ENCODE measurements at regions not wholly inside any gene's neighbourhood (a gene's known extent, or its start where the extent isn't known, plus 50 kb on each side); places are given as distances from the start of the nearest gene placed in this dataset.

DNA sequence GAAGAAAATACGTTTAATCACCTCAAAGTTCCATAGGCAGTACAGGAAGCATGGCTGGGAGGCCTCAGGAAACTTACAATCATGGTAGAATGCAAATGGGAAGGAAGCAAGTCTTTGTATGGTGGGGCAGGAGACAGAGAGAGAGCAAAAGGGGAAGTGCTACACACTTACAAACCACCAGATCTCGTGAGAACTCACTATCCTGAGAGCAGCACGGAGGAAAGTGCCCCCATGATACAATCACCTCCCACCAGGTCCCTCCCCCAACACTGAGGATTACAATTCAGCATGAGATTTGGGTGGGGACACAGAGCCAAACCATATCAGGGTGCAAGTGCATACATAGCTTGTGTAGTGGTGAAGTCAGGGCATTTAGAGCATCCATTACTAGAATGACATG is 92.3 kb upstream of the ANKRD10 start:
- Mint-ChIP-seq H3K27me3 (ENCODE audit: low read depth) (no peaks in the 10 kb centered on the region), H3K4me1 (peaks cover 47% of the 10 kb centered on the region), H3K4me3 (peak overlapping the region in 2 of 3 experiments; percentile 1 to 64), H3K36me3 (ENCODE audit: low read depth) (no peaks in the 10 kb centered on the region), H3K9me3 (no peaks in the 10 kb centered on the region), H3K27ac (peak overlapping the region; percentile 87 to 98 (median 98))
- TF ChIP-seq, protein P1, sequence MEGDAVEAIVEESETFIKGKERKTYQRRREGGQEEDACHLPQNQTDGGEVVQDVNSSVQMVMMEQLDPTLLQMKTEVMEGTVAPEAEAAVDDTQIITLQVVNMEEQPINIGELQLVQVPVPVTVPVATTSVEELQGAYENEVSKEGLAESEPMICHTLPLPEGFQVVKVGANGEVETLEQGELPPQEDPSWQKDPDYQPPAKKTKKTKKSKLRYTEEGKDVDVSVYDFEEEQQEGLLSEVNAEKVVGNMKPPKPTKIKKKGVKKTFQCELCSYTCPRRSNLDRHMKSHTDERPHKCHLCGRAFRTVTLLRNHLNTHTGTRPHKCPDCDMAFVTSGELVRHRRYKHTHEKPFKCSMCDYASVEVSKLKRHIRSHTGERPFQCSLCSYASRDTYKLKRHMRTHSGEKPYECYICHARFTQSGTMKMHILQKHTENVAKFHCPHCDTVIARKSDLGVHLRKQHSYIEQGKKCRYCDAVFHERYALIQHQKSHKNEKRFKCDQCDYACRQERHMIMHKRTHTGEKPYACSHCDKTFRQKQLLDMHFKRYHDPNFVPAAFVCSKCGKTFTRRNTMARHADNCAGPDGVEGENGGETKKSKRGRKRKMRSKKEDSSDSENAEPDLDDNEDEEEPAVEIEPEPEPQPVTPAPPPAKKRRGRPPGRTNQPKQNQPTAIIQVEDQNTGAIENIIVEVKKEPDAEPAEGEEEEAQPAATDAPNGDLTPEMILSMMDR (IDR thresholded peaks at IDR 0.05; ENCODE audit: unreplicated experiment in 3 of 3): no peak

DNA sequence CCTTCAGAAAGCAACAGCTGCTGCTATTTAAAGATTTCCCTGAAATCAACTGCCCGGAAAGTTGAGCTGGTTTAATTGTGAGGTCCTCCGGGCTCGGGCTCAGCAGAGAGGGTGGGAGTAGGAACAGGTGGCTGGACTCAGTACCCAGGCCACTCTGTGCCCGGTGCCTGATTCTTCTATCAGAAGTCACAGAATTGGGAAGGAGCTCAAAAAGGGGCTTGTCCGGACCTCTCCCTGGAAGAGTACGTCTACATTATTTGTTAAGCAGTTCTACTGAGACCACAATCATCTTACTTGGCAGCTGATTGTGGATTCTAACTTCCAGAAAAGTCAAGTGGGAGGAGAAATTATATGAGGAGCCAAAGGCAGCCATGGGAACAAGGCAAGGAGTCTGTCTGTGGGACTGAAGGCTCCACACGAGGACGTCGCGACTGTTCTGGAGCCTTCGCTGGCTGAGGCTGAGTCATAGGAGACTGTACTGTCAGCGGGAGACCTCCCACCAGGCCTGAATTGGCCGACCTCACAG is 91.7 kb upstream of the ANKRD10 start:
- Mint-ChIP-seq H3K4me1 (peaks cover 47% of the 10 kb centered on the region), H3K36me3 (ENCODE audit: low read depth) (no peaks in the 10 kb centered on the region), H3K9me3 (no peaks in the 10 kb centered on the region), H3K27me3 (ENCODE audit: low read depth) (no peaks in the 10 kb centered on the region), H3K4me3 (peak overlapping the region in 2 of 3 experiments; percentile 15 to 64), H3K27ac (peak overlapping the region; percentile 87 to 98 (median 98))
- TF ChIP-seq, protein P1 (IDR thresholded peaks at IDR 0.05; ENCODE audit: unreplicated experiment in 3 of 3): no peak

DNA sequence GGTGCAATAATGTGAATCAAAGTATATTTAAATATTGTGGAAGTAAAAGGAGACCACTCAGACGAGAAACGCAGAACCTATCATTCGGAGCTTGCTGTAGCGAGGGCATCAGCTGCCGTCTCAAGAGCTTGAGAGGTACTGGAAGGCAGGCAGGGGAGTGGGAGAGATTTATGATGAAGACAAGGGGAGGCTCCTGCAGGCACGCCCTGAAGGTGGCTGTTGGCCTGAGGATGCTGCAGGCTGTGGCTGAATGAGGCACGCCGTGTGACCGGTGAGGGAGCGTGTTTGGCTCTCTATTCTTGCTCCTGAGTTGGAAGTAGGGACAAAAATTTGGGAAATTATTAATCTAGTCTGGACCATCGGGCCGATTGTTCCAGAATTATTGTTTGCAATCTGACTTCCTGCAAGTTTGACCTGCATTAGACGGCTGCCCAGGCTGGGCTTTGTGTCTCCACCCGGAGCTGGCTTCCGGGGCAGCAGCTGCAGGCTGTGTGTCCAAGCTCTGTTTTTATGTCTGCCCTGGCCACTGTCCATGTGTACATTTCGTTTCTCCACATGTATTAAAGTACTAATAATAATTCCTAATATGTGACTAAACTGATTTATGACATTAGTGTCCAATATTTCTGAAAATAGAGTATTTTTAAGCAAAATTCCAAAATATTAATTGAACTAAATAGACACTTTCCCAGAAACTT is 91.1 kb upstream of the ANKRD10 start:
- Mint-ChIP-seq H3K36me3 (ENCODE audit: low read depth) (no peaks in the 10 kb centered on the region), H3K4me1 (peaks cover 47% of the 10 kb centered on the region)
- TF ChIP-seq, protein P1 (IDR thresholded peaks at IDR 0.05; ENCODE audit: unreplicated experiment in 3 of 3): no peak

DNA sequence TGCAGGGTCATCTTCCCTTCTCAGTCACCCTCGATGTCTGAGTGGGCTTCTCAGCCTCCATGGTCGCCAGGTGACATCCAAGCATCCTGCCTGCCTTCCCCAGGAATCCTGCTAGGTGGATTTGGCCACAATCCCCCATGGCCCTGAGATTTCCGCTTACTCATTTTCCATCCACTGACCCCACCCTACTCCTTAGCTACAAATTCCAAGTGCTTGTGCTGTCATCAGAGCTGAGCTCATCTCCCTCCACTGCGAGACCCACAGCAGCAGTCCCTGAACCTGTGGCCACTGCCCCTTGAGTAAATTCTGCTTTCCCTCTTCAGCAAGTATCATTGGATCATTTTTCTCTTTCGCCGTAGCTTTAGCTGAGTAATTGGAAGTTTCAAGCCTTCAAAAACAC is 90.5 kb upstream of the ANKRD10 start:
- TF ChIP-seq, protein P1 (IDR thresholded peaks at IDR 0.05; ENCODE audit: unreplicated experiment in 3 of 3): no peak
- Mint-ChIP-seq H3K36me3 (ENCODE audit: low read depth) (no peaks in the 10 kb centered on the region), H3K27ac (peak overlapping the region; percentile 87 to 98 (median 98))

More for the DNA sequence above, 91.1 kb upstream of the ANKRD10 start:
- H3K27ac Mint-ChIP-seq: peak overlapping the region; percentile 87 to 98 (median 98)
- no peaks in the 10 kb centered on the region for H3K27me3 Mint-ChIP-seq (ENCODE audit: low read depth)
- peak overlapping the region in 2 of 3 experiments; percentile 22 to 64 for H3K4me3 Mint-ChIP-seq
- no peaks in the 10 kb centered on the region for H3K9me3 Mint-ChIP-seq

DNA sequence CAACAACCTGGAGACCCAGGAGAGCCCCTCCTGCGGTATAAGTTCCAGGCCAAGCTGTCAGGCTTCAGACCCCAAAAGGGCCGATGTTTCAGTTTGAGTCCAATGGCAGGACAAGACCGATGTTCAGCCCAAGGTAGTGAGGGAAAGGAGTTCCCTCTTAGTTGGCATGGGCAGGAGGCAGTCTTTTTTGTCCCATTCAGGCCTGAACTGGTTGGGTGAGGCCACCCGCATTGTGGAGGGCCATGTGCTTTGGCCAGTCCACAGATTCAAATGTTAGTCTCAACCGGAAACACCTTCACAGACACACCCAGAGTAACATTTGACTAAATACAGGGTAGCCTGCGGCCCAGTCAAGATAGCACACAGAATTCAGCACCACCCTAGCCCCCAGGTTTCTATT is 89.6 kb upstream of the ANKRD10 start:
- Mint-ChIP-seq H3K27ac (peak overlapping the region in 2 of 3 experiments; percentile 44 to 98), H3K9me3 (no peaks in the 10 kb centered on the region), H3K4me1 (peaks cover 47% of the 10 kb centered on the region), H3K27me3 (ENCODE audit: low read depth) (peaks cover 5% of the 10 kb centered on the region), H3K36me3 (ENCODE audit: low read depth) (no peaks in the 10 kb centered on the region), H3K4me3 (no peak overlapping the region)
- TF ChIP-seq, protein P1 (IDR thresholded peaks at IDR 0.05; ENCODE audit: unreplicated experiment in 3 of 3): no peak

More for the DNA sequence above, 90.5 kb upstream of the ANKRD10 start:
- Mint-ChIP-seq H3K4me1 (peaks cover 47% of the 10 kb centered on the region), H3K27me3 (ENCODE audit: low read depth) (peaks cover 4% of the 10 kb centered on the region), H3K4me3 (peak overlapping the region in 2 of 3 experiments; percentile 22 to 64), H3K9me3 (no peaks in the 10 kb centered on the region)
